CD14-positive monocyte (primary cell): ENCODE measurements at regions not wholly inside any gene's neighbourhood (a gene's known extent, or its start where the extent isn't known, plus 50 kb on each side); places are given as distances from the start of the nearest gene placed in this dataset.
A peak's percentile ranks its signal among the peaks of the same experiment; 100 is the strongest.

Experiments
- DNase-seq, 3 donors: peaks; one replicate each; pipeline ENCODE4 v3.0.0-alpha.2; 2011 to 2022
- H2AFZ ChIP-seq: 2 replicates; pipeline ENCODE4 v1.6.0; 2012; ENCODE audit warnings: mild to moderate bottlenecking, low read depth, low read length, inconsistent platforms; ENCODE audit not compliant: insufficient read depth, poor library complexity, severe bottlenecking
- H3K27ac ChIP-seq, 2 donors: 1 replicate in 1 of 2; 2 replicates in 1 of 2; pipeline ENCODE4 v1.5.1; 2012 to 2013; ENCODE audit warnings: low read length in 2 of 2, control low read depth in 1 of 2, inconsistent platforms in 1 of 2, low read depth in 1 of 2, mild to moderate bottlenecking in 1 of 2
- H3K27me3 ChIP-seq, 2 donors: one replicate each; pipeline versions ENCODE4 v1.6.0 to v1.6.1; 2011 to 2013; ENCODE audit warnings: low read length in 2 of 2; ENCODE audit not compliant: control insufficient read depth in 2 of 2, insufficient read depth in 2 of 2
- H3K36me3 ChIP-seq, 2 donors: replicated peaks in 1 of 2; 1 replicate in 1 of 2; 2 replicates in 1 of 2; pipeline versions ENCODE4 v1.5.1 to v1.6.1; 2012 to 2013; ENCODE audit warnings: low read length in 2 of 2, control low read depth in 1 of 2, inconsistent platforms in 1 of 2, mild to moderate bottlenecking in 1 of 2; ENCODE audit not compliant: insufficient read depth in 2 of 2, control insufficient read depth in 1 of 2
- H3K4me1 ChIP-seq, 2 donors: 1 replicate in 1 of 2; 2 replicates in 1 of 2; pipeline versions ENCODE4 v1.5.1 to v1.6.1; 2012 to 2013; ENCODE audit warnings: low read length in 2 of 2, control low read depth in 1 of 2, inconsistent platforms in 1 of 2, mild to moderate bottlenecking in 1 of 2, moderate library complexity in 1 of 2; ENCODE audit not compliant: insufficient read depth in 2 of 2, control insufficient read depth in 1 of 2
- H3K4me2 ChIP-seq: replicated peaks from 2 replicates; pipeline ENCODE3; 2012; ENCODE audit warnings: low read length, moderate library complexity, mild to moderate bottlenecking; ENCODE audit not compliant: poor library complexity, severe bottlenecking; ENCODE audit errors: extremely low read depth
- H3K4me3 ChIP-seq, 3 experiments: fragments of 200-600 bp in 1 of 3; sonication (generic) in 1 of 3; replicated peaks in 1 of 3; 1 replicate in 2 of 3; 2 replicates in 1 of 3; pipeline ENCODE4 v1.5.1; 2011 to 2013; ENCODE audit warnings: low read length in 3 of 3, mild to moderate bottlenecking in 3 of 3, control low read depth in 2 of 3, low read depth in 2 of 3, inconsistent platforms in 1 of 3, moderate library complexity in 1 of 3
- H3K79me2 ChIP-seq: 2 replicates; pipeline ENCODE4 v1.6.0; 2012; ENCODE audit warnings: mild to moderate bottlenecking, control low read depth, inconsistent platforms, low read length, moderate library complexity; ENCODE audit not compliant: insufficient read depth
- H3K9ac ChIP-seq: 2 replicates; pipeline ENCODE4 v1.6.0; 2017; ENCODE audit warnings: low read length, mild to moderate bottlenecking; ENCODE audit not compliant: insufficient read depth, poor library complexity, severe bottlenecking
- H3K9me3 ChIP-seq, 2 donors: replicated peaks in 1 of 2; 1 replicate in 1 of 2; 2 replicates in 1 of 2; pipeline versions ENCODE4 v1.5.1 to v1.6.1; 2012 to 2013; ENCODE audit warnings: low read length in 2 of 2, control low read depth in 1 of 2; ENCODE audit not compliant: control insufficient read depth in 1 of 2, insufficient read depth in 1 of 2
- H4K20me1 ChIP-seq: 2 replicates; pipeline ENCODE4 v1.6.0; 2012; ENCODE audit warnings: mild to moderate bottlenecking, low read length, control low read depth, moderate library complexity; ENCODE audit not compliant: insufficient read depth
- H3K27ac Mint-ChIP-seq, 7 donors: one replicate each; pipeline ENCODE4 v1.8.0; 2020; ENCODE audit warnings: mild to moderate bottlenecking in 7 of 7, mixed read lengths in 7 of 7, moderate library complexity in 6 of 7, inconsistent platforms in 2 of 7
- H3K27me3 Mint-ChIP-seq, 3 donors: one replicate each; pipeline ENCODE4 v1.8.0; 2021 to 2022; ENCODE audit warnings: low read depth in 3 of 3, mild to moderate bottlenecking in 3 of 3, mixed read lengths in 3 of 3, moderate library complexity in 3 of 3, inconsistent platforms in 1 of 3
- H3K36me3 Mint-ChIP-seq, 2 donors: one replicate each; pipeline ENCODE4 v1.8.0; 2020; ENCODE audit warnings: mixed read lengths in 2 of 2, inconsistent platforms in 1 of 2, mild to moderate bottlenecking in 1 of 2
- H3K4me1 Mint-ChIP-seq: one replicate; pipeline ENCODE4 v1.8.0; 2020; ENCODE audit warnings: mild to moderate bottlenecking, mixed read lengths
- H3K4me3 Mint-ChIP-seq, 2 donors: one replicate each; pipeline ENCODE4 v1.8.0; 2020; ENCODE audit warnings: mild to moderate bottlenecking in 2 of 2, mixed read lengths in 2 of 2, moderate library complexity in 1 of 2
- H3K9me3 Mint-ChIP-seq, 7 donors: one replicate each; pipeline ENCODE4 v1.8.0; 2020 to 2022; ENCODE audit warnings: mixed read lengths in 7 of 7, mild to moderate bottlenecking in 6 of 7, moderate library complexity in 6 of 7, inconsistent platforms in 2 of 7
- WGBS: methylation state at CpG from one replicate; pipeline ENCODE4 v1.1.5; 2013; ENCODE audit warnings: missing lambda C conversion rate; ENCODE audit not compliant: insufficient coverage; 5-methylcytosine and 5-hydroxymethylcytosine counted together
- intact Hi-C, 2 donors: fragments of 100-400 bp; cut with micrococcal nuclease; formaldehyde crosslinking; loops; one replicate each; pipeline versions ENCODE4 v1.15.0 to v1.15.1; 2023
- TF ChIP-seq, protein P1 (sequence below): fragments of 200-600 bp; IDR thresholded peaks from one replicate; pipeline ENCODE4 v1.8.0; 2022; ENCODE audit warnings: antibody characterized with exemption, mild to moderate bottlenecking

DNA sequence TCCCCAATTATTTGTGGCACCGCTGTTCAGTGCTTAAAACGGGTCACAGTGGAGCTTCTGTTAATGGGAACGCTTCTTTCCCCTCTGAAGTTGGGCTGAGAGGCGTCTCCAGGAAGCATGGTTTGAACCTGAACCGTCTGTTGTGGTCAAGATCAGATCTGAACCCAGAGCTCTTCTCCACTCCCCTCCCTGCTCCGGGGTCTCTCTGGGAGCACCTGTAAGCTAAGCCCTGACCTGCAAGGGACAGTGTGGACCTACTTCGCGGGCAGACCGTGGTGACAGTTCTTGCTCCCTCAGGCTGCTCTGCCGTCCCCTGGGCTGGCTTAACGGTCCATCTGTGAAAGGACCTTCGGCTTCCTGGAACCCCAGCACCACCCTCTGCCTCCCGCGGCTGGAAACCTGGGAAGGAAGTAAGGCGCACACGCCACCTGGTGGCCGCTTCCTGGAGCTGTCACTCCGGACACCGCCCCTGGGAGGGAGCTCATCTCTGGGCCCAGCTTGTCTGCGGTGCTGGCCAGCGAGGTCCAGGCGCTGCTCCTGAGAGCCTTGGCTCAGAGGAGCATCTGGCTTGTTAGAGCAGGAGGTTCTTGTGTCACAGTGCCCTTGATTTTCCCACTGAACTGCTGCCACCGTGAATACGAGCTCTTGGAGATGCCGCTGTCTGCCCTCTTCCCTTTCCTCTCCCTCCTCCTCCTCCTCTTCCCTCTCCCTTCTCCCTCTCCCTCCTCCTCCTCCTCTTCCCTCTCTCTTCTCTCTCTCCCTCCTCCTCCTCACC, 518.5 kb upstream of the EEF2KMT start:
- no peak overlapping the region for H2AFZ ChIP-seq
- Mint-ChIP-seq H3K4me1 (peaks cover 3% of the 10 kb centered on the region), H3K27ac (no peak overlapping the region), H3K36me3 (no peaks in the 10 kb centered on the region), H3K9me3 (peaks cover 0 to 2% (median 0%) of the 10 kb centered on the region in 7 donors), H3K27me3 (peaks cover 4 to 14% (median 11%) of the 10 kb centered on the region in 3 donors), H3K4me3 (no peak overlapping the region)
- H3K9me3 ChIP-seq = no peaks in the 10 kb centered on the region
- no peak overlapping the region for H3K27ac ChIP-seq
- no peaks in the 10 kb centered on the region for H4K20me1 ChIP-seq
- H3K9ac ChIP-seq = no peak overlapping the region
- no peak overlapping the region for H3K4me3 ChIP-seq
- intact Hi-C loops = no loop called here
- TF ChIP-seq, protein P1, sequence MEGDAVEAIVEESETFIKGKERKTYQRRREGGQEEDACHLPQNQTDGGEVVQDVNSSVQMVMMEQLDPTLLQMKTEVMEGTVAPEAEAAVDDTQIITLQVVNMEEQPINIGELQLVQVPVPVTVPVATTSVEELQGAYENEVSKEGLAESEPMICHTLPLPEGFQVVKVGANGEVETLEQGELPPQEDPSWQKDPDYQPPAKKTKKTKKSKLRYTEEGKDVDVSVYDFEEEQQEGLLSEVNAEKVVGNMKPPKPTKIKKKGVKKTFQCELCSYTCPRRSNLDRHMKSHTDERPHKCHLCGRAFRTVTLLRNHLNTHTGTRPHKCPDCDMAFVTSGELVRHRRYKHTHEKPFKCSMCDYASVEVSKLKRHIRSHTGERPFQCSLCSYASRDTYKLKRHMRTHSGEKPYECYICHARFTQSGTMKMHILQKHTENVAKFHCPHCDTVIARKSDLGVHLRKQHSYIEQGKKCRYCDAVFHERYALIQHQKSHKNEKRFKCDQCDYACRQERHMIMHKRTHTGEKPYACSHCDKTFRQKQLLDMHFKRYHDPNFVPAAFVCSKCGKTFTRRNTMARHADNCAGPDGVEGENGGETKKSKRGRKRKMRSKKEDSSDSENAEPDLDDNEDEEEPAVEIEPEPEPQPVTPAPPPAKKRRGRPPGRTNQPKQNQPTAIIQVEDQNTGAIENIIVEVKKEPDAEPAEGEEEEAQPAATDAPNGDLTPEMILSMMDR = peak; percentile 76
- no peaks in the 10 kb centered on the region for H3K4me1 ChIP-seq
- DNase-seq = peak; percentile 2 to 20 (median 3)
- no peaks in the 10 kb centered on the region for H3K27me3 ChIP-seq
- 5% methylated on average over 21 of the region's 25 CpGs for WGBS
- no peaks in the 10 kb centered on the region for H3K36me3 ChIP-seq
- no peaks in the 10 kb centered on the region for H3K79me2 ChIP-seq
- no peak overlapping the region for H3K4me2 ChIP-seq

DNA sequence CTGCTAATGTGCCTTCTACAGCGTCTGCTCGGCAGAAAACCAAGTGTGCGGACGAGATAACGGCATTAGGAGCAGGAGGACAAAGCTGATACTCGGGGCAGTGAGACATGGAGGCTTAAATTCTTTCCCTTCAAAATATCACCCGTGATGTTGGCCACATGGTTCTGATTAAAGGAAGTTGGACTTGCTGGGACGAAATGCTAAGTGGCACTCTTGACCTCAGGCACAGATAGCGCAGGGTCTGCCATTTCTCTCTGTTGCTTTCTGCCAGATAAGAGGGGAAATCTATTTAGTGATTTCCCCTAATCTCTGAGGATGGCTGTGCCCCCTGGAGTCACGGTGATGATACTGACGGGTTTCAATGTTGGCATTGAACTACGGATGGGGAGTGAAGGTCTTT, 509.6 kb upstream of the EEF2KMT start:
- H3K36me3 ChIP-seq = no peaks in the 10 kb centered on the region
- H3K9ac ChIP-seq = no peak overlapping the region
- no peak overlapping the region for H3K27ac ChIP-seq
- no peak overlapping the region for H3K4me3 ChIP-seq
- Mint-ChIP-seq H3K9me3 (no peaks in the 10 kb centered on the region), H3K27me3 (no peaks in the 10 kb centered on the region), H3K27ac (no peak overlapping the region), H3K36me3 (no peaks in the 10 kb centered on the region), H3K4me1 (no peaks in the 10 kb centered on the region), H3K4me3 (no peak overlapping the region)
- WGBS = 70% methylated on average over 7 of the region's 12 CpGs
- H3K27me3 ChIP-seq = no peaks in the 10 kb centered on the region
- intact Hi-C loops = no loop called here
- no peak overlapping the region for H3K4me2 ChIP-seq
- H2AFZ ChIP-seq = no peak overlapping the region
- no peak for DNase-seq
- H3K79me2 ChIP-seq = no peaks in the 10 kb centered on the region
- TF ChIP-seq, protein P1 = no peak
- no peaks in the 10 kb centered on the region for H3K9me3 ChIP-seq
- no peaks in the 10 kb centered on the region for H4K20me1 ChIP-seq
- no peaks in the 10 kb centered on the region for H3K4me1 ChIP-seq
